Fibroblast of lung (primary cell): ENCODE measurements at regions not wholly inside any gene's neighbourhood (a gene's known extent, or its start where the extent isn't known, plus 50 kb on each side); places are given as distances from the start of the nearest gene placed in this dataset.

Experiments
- DNase-seq, 2 donors: peaks; one replicate each; pipeline versions ENCODE4 v3.0.0 to v3.0.0-alpha.2; 2010; ENCODE audit warnings: low read depth in 2 of 2
- H2AFZ ChIP-seq: 2 replicates; pipeline ENCODE4 v1.5.1; 2012; ENCODE audit warnings: low read length, control low read depth, inconsistent platforms
- H3K27ac ChIP-seq: 2 replicates; pipeline ENCODE4 v1.5.1; 2011; ENCODE audit warnings: low read length, control low read depth; ENCODE audit not compliant: insufficient read depth
- H3K27me3 ChIP-seq: 2 replicates; pipeline ENCODE4 v1.5.1; 2011; ENCODE audit warnings: mild to moderate bottlenecking, low read length; ENCODE audit not compliant: control insufficient read depth, insufficient read depth
- H3K36me3 ChIP-seq: 2 replicates; pipeline ENCODE4 v1.5.1; 2011; ENCODE audit warnings: low read length; ENCODE audit not compliant: control insufficient read depth, insufficient read depth
- H3K4me1 ChIP-seq: 2 replicates; pipeline ENCODE4 v1.5.1; 2011; ENCODE audit warnings: low read length; ENCODE audit not compliant: control insufficient read depth, insufficient read depth; ENCODE audit errors: extremely low read depth
- H3K4me2 ChIP-seq: 2 replicates; pipeline ENCODE4 v1.5.1; 2011; ENCODE audit warnings: low read length, control low read depth; ENCODE audit not compliant: insufficient read depth; ENCODE audit errors: extremely low read depth
- H3K4me3 ChIP-seq, 4 experiments: fragments of 200-600 bp in 1 of 4; sonication (generic) in 1 of 4; replicated peaks in 1 of 4; 2 replicates each; pipeline ENCODE4 v1.5.1; 2011 to 2016; ENCODE audit warnings: low read length in 4 of 4, low read depth in 3 of 4, mild to moderate bottlenecking in 3 of 4, control low read depth in 2 of 4, inconsistent platforms in 1 of 4, mixed read lengths in 1 of 4; ENCODE audit not compliant: insufficient read depth in 1 of 4; ENCODE audit errors: control extremely low read depth in 1 of 4
- H3K79me2 ChIP-seq: 2 replicates; pipeline ENCODE4 v1.5.1; 2012; ENCODE audit warnings: mild to moderate bottlenecking, low read length, inconsistent platforms; ENCODE audit not compliant: control insufficient read depth, insufficient read depth
- H3K9ac ChIP-seq: 2 replicates; pipeline ENCODE4 v1.5.1; 2011; ENCODE audit warnings: mild to moderate bottlenecking, low read length, control low read depth; ENCODE audit not compliant: insufficient read depth
- H3K9me3 ChIP-seq: 2 replicates; pipeline ENCODE4 v1.5.1; 2012; ENCODE audit warnings: low read depth, low read length; ENCODE audit not compliant: control insufficient read depth, insufficient read depth
- H4K20me1 ChIP-seq: 2 replicates; pipeline ENCODE4 v1.5.1; 2011; ENCODE audit warnings: low read length; ENCODE audit not compliant: control insufficient read depth, insufficient read depth; ENCODE audit errors: extremely low read depth
- CTCF ChIP-seq, 2 donors: IDR thresholded peaks in 1 of 2; conservative IDR thresholded peaks in 1 of 2; 1 replicate in 1 of 2; 2 replicates in 1 of 2; pipeline ENCODE4 v1.5.1; 2011 to 2012; ENCODE audit warnings: low read length in 2 of 2, control low read depth in 1 of 2, inconsistent platforms in 1 of 2, low read depth in 1 of 2, mild to moderate bottlenecking in 1 of 2
- EZH2 ChIP-seq: IDR thresholded peaks from 2 replicates; pipeline ENCODE4 v1.5.1; 2012; ENCODE audit warnings: low read length, control low read depth, mild to moderate bottlenecking; ENCODE audit errors: missing control alignments

DNA sequence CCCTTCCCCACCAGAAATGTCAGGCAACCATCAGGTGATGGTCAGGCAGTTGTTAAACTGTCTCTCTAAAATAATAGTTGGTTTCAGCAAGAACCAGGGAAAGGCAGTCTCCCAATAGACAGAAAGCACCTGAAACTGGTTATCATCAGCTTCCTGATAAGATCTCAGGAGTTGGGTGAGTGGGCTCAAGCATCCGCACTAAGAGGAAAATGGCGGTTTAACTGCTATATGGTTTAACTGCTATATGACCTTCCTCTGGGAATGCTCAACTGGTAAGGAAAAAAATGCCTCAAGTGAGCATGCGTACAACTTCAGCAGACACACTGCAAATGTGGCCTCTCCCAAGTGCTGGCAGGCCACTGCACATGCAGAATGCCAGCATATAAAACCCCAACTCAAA, 240.8 kb upstream of the CMC1 start:
- Histone ChIP-seq H3K36me3 (no peaks in the 10 kb centered on the region), H2AFZ (no peak overlapping the region), H3K79me2 (no peaks in the 10 kb centered on the region), H3K27me3 (no peaks in the 10 kb centered on the region), H3K27ac (no peak overlapping the region), H3K4me2 (no peak overlapping the region), H3K9ac (no peak overlapping the region), H3K4me3 (no peak overlapping the region), H4K20me1 (no peaks in the 10 kb centered on the region), H3K4me1 (no peaks in the 10 kb centered on the region), H3K9me3 (no peaks in the 10 kb centered on the region)
- no peak for DNase-seq
- TF ChIP-seq EZH2 (no peak), CTCF (conservative IDR thresholded peaks at IDR 0.05 in 1 of 2, IDR thresholded peaks at IDR 0.05 in 1 of 2; ENCODE audit: low read depth in 1 of 2, low read length in 2 of 2) (no peak)

- Histone ChIP-seq H4K20me1 (no peaks in the 10 kb centered on the region), H3K9me3 (no peaks in the 10 kb centered on the region), H3K9ac (no peak overlapping the region), H3K4me1 (no peaks in the 10 kb centered on the region), H3K27ac (no peak overlapping the region), H3K4me2 (no peak overlapping the region), H3K27me3 (no peaks in the 10 kb centered on the region), H3K36me3 (no peaks in the 10 kb centered on the region), H3K79me2 (no peaks in the 10 kb centered on the region), H2AFZ (no peak overlapping the region), H3K4me3 (no peak overlapping the region)
- TF ChIP-seq CTCF (conservative IDR thresholded peaks at IDR 0.05 in 1 of 2, IDR thresholded peaks at IDR 0.05 in 1 of 2; ENCODE audit: low read depth in 1 of 2, low read length in 2 of 2) (no peak), EZH2 (no peak)
- DNase-seq = no peak
These were observed 233.2 kb upstream of the CMC1 start for GRCh38 chr3:28008235-28008634.

GRCh38 chr3:28012830-28013229, 228.6 kb upstream of the CMC1 start:
- H3K9me3 ChIP-seq = no peaks in the 10 kb centered on the region
- H3K4me2 ChIP-seq = no peak overlapping the region
- no peak overlapping the region for H2AFZ ChIP-seq
- no peak overlapping the region for H3K9ac ChIP-seq
- no peak overlapping the region for H3K27ac ChIP-seq
- no peak overlapping the region for H3K4me3 ChIP-seq
- no peak for DNase-seq
- H3K27me3 ChIP-seq = no peaks in the 10 kb centered on the region
- H4K20me1 ChIP-seq = no peaks in the 10 kb centered on the region
- H3K4me1 ChIP-seq = no peaks in the 10 kb centered on the region
- no peaks in the 10 kb centered on the region for H3K36me3 ChIP-seq
- no peaks in the 10 kb centered on the region for H3K79me2 ChIP-seq
- TF ChIP-seq EZH2 = no peak
- no peak for TF ChIP-seq CTCF (conservative IDR thresholded peaks at IDR 0.05 in 1 of 2, IDR thresholded peaks at IDR 0.05 in 1 of 2; ENCODE audit: low read depth in 1 of 2, low read length in 2 of 2)
